Activated T-cell treated with anti-CD3 and anti-CD28 coated beads for 48 hours (primary cell): ENCODE measurements at regions not wholly inside any gene's neighbourhood (a gene's known extent, or its start where the extent isn't known, plus 50 kb on each side); places are given as distances from the start of the nearest gene placed in this dataset.

Source experiments
- DNase-seq: peaks from one replicate; pipeline ENCODE4 v3.0.0-alpha.2; 2020; ENCODE audit warnings: low read depth

DNA sequence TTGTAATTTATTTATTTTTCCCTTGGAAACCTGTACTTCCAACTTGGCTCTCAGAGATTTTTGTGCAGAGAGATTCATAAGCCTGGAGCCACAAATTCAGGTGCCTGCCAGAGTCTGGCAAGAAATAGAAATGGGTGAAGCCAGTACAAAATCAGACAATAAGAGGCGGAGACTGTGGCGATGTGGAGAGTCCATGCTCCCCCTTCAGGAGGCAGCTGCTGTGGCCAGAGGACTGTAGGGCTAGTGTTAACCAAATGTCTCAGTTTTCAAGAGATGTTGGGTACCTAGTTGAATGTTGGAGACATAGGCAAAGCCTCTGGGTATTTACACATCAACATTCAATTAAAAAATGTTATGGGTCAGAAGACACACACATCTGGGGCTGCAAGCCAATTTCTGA is 208.6 kb downstream of the PSAT1 start:
- no peak for DNase-seq

DNA sequence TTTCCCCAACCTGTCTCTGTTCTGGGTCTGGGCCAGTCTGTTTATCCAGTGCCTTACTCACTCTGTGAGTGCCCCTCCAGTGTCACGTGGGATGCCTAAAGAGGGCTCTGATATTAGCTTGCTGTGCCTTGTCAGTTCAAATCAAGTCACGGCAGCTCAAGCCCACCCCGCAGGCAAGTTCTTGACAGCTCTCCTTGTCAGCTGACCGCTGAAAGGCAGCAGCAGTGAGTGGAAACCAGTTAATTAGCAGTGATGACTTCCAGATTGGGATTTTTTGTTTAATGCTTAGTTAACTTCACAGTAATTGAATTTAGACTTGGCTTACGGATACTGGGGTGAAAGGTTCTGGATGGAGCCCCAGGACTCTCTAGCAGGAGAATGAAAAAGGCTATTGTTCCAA is 210.1 kb downstream of the PSAT1 start:
- no peak for DNase-seq

DNA sequence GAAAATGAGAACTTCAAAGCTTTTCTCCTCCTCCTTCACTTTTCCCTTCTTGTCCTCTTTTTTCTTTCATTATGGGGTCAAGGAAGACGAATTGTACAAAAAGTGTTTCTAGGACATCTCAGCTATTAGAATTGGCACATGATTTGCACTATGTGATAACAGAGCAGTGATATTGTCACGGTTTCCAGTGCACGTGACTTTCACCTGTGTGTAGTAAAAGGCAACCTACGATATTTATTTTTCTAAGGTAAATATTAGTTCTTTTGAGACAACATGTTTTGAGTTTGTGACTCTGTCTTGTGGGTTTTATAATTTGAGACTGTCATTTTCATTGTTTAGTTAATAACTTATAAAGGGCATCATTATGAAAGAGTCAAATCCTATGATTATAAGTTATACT is 213.1 kb downstream of the PSAT1 start:
- DNase-seq: no peak

DNA sequence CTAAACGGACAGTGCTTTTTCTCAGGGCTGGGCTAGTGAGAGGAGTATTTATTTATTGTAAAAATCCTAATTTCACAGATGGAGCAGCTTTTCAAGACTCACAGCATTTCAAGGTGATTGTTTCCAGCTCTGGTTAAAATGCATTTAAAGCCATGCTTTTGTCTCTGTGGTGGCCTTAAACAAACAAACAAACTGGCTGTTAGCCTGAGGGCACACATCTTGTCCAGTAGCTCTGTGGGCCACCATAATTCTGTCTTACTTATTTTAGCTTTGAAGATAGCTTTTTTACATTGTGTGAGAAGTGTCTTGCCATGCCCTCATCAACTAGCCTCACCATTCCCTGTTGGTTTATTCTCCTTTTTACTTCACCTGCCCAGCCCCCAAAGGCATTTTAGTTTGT is 218.2 kb downstream of the PSAT1 start:
- no peak for DNase-seq

DNA sequence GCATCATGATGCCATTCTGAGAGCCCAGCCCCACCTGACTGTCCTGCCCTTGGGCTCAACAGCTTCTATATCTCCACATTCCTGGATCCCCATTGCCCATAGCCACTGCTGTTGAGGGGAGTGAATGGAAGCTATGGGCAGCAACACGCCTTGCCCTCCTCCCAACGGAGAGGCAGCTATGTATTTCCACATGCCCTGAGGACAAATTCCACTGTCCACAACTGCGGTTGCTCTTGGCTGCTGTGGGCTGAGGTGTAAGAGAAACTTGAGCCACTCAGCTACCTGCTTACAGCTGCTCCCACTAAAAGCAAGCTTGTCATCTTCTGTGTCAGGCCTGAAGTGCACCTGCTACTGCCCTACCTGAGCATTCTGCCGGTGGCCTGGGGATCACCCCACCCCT is 222.9 kb downstream of the PSAT1 start:
- no peak for DNase-seq

DNA sequence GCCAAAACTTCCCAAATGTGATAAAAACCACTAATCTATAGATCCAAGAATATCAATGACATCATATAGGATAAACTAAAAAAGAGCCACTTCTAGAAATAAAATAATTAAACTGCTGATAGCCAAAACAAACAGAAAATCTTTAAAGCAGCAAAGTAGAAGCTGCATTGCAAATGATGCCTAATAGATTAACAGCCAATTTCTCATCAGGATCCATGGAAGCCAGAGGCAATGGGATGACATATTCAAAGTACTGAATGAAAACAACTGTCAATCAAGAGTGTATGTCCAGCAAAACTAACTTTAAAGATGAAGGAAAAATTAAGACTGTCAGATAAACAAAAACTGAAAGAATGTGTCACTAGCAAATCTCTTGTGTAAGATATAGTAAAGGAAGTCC is 224.8 kb downstream of the PSAT1 start:
- DNase-seq: no peak

DNA sequence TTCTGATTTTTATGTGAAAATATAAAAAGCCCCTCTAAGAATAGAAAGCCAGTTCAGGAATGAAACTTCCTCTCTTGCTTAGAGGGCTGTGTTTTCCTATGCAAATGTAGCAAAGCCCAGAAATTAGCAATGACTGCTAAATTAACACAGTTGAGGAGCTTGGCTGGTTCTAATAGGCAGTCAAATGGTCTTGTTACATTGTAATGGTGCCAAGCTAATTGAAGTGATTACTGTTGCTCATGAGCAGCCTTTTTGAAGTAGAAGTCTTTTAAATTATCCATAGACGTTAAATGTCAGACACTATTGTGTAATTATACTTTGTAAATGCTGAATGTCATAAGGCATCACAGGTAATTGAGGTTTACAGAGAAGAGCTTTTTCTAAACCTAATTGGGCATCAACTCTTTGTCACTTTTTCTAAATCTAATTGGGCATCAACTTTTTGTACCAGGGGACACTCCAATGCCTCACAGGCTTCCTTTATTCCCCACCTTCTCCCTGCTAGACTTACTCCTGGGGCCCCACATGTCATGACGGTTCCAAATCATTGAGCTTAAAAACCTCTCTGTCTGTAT is 229.1 kb downstream of the PSAT1 start:
- DNase-seq: no peak

DNA sequence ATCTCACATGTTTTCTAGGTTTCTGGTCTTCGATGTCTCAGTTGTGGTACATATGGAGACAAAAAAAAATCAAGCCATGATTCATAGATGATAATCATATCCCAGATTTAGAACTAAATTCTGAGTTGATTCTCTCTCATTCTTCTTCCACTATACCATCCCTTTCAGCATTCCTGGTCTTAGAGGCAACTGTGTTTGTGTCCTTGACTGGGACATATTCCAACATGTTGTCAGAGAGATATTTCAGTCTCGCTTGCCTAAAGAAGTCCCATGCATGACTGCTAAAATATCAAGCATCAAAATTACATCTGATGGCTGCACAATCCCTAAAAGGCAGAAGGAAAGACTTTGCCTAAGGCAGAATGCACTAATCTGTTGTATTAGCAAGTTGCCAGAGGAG is 236.6 kb downstream of the PSAT1 start:
- DNase-seq: no peak

DNA sequence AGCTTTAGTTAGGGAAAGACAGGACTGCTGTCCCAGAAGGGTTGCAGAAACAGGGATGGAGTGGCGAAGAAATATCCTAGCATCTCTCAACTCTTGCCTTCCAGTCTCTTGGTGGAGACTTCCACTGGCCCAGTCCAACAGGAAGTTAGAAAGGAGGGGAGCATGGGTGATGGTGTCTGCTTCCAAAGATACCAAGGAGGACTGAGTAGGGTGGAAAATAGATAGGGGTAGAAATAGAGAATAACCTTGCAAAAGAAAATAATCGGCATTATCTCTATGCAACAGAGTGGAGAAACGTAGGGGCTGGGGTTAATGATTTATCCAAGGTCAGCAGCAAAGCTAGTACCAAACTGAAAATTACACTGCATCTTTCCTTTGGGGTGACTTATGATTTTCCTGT is 242.3 kb downstream of the PSAT1 start:
- no peak for DNase-seq

DNA sequence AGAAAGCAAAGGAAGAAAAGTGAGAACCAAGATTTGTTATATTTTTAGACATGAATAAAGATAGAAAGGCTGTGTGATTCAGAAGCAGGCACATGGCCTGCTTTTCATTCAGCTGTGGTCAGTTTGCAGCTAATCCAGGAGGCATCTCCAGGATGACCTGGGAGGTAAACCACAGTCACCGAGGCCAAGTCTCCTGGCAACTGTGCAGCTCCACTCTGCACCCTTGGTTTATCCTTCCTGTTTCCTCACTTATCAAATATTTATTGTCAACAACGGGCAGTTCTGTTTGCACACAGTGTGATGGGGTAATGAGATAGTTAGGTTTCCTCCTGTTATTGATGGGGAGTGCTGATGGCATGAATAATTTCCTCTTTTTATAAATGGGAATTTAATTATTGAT is 243.0 kb downstream of the PSAT1 start:
- DNase-seq: no peak

DNA sequence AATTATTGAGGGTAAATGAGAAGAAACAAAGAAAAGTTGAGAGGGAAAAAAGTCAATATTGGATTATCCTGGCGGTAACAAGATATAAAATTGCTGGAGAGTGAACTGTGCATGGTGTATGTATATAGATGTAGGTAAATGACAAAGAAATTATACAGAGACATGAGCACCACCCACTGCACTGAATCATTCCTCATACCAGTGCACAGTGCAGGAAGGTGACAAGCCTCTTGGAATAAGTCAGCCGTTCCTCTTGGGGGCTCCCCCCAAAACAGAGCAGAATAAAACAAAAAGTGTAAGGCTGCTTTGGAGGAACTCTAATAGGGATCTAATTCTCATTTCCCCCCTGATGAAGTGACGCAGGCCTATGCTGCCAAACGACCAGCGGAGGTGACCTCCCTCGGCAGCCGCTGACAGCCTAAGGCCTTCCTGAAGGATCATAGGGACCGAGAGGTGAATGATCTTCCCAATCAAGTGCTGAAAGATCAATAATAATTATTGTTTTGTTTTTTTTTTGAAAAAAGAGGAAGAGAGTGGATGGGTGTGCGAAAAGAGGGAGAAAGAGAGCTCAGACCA is 245.0 kb downstream of the PSAT1 start:
- DNase-seq: no peak

DNA sequence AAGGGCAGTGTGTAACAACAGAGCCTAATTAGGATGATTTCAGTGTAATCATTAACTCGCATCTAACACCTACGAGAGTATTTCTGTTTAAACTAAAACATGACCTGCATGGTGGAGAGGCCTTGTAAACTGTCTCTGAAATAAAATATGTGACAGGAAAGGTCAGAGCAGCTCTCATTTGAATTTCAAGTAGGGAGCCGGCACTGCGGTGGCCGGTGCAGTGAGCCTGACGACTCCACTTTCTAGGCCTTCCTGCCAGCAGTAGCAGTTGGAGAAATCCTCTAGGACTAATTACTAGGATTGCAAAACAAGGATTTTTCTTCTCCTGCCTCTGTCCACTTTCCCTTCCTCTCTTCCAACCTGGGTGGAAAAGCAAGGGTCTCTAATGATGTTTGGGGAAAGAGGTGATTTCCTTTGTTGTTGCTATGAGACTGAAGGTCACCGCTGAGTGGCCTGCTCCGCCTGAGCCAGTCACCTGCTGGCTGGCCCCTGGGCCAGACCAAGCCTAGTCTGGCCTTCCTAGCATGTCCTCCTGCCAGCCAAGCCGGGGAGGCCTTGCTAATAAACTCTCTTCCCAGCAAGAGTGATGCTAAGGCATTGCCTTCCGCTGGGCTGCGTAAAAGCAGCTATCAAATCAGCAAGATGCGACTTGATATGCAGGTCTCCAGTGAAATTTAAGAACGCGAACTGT is 245.7 kb downstream of the PSAT1 start:
- no peak for DNase-seq

DNA sequence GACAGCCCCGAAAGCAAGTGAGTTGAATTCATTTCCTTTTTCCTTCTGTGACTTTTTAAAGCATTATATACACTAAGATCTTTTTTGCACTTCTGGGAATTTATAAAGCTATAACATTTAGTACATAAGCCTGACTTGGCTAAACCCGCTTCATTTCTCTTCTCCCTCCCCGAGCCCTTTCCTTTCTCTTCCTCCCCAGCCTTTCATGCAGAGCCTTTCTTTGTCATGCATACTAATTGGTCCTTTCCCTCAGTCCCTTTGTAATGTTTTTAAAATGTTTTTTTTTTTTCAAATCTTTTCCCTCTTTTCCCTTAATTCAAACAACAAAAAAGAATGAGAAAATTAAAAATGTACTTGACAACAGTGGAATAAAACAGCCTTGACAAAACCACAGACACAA is 246.4 kb downstream of the PSAT1 start:
- DNase-seq: no peak

DNA sequence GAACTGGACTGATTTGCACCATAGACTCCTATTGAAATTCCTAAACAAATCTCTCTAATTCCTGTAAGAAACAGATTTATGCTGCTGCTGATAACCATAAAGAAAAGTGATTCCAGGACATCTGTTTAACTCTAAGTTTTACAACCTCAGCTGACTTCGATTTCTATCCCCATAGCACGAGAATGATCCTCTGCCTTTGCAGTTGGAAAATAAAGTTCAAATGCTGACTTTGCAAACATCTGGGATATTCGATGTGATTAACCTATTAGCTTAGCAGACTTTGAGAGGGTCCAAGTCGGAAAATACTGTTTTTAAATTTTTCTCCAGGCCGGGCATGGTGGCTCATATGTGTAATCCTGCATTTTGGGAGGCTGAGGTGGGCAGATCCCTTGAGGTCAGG is 247.3 kb downstream of the PSAT1 start:
- no peak for DNase-seq

DNA sequence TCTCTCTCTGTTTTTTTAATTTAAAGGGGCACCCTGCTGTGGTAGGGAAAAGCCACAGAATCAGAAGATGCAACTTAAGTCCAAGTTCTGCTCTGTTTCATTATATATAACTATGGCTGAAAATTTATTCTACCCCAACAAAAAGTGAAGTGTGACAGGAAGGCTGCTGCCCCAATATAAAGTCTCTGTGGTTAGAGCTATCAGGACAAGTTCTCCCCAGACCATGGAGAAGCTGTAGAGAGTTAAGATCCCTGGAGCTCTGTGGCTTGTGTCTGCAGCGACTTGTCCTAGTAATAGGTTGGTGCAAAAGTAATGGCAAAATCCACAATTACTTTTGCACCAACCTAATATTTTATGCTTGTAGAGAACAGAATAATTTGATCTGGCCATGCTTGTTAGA is 250.9 kb downstream of the PSAT1 start:
- DNase-seq: no peak

DNA sequence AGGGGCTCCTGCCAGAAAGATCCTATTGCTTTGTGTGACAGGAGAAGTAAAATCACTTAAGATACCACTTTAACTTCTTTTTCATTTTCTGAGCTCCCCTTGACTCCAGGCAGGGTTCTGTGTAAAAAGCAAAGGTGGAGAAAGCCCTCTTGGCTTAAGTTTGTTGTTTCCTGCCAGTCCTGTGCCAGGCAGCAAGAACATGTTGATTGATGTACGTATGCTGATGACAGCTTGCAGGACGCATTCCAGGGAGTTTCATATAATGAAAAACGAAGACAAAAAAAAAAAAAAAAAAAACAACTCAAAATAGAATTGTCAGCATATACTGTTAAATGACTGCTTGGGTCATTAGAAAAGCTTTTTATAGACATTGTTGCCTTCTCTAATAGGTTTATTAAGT is 251.7 kb downstream of the PSAT1 start:
- DNase-seq: no peak

DNA sequence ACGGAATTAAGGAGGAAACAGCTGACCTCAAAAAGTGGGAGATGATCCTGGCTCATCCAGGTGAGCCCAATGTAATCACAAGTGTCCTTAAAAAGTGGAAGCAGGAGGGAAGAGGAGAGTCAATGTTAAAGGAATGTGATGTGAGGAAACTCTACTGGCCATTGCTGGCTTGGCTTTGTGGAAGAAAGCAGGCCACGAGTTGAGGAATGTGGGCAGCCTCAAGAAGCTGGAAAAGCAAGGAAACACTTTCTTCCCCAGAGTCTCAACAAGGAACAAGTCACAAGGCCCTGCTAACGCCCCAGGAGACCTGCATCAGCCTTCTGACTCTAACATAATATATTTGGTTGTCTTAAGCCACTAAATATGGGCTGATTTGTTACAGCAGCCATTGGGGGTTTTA is 252.8 kb downstream of the PSAT1 start:
- no peak for DNase-seq

DNA sequence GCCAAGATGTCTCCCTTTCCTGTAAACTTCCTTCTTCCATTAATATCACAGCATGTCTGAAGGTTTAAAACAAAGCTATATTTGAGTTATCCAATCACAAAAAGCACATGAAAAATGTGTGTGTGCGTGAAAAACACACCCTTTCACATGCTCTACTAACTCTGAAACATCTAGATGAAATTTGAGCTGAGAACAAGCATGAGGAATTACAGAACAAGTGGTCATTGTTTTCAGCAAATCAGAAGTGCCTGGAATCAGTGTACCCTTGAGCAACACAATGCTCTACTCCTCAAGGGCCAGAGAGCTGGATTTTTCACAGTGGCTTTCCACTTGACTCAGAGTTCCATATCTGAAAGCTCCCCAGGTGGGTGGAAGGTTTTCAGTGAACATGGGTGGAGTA is 255.9 kb downstream of the PSAT1 start:
- no peak for DNase-seq

DNA sequence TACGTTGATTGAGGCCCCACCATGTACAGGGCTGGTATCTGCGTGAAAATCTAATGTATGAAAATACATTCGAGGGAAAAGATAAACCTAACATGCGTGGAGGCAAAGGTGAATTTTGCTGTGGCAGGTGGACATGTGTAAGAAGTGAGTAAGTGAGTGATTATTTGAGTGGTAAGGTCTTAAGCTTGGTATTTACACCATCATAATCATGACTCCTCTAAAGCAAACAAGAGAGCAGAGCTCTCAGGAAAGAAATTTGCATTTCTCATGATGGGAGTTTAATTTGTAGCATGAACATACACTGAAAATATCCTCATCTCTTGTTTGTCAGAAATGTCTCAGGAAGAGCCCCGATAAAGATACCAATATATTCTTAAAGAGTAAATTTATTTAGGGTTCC is 260.6 kb downstream of the PSAT1 start:
- DNase-seq: no peak

DNA sequence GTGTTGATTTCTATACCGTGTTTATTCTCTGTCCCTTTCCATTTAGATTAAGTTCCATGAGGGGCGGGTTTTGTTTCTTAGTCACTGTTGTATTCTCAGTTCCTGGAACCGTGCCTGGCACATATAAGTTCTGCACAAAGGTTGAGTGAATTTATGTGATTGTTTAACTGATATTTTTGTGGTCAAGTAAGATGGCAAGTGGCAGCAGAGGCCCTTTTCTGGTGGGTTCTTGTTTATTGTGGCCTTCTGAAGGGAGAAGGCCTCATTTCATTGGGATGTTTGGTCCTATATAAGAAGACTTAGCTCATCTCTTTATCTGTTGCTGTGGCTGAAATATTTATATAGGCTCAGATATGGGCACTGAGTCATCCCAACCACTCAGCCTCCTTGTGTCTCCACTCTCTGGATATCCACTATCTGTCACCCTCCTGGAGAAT is 262.5 kb downstream of the PSAT1 start:
- DNase-seq: no peak

DNA sequence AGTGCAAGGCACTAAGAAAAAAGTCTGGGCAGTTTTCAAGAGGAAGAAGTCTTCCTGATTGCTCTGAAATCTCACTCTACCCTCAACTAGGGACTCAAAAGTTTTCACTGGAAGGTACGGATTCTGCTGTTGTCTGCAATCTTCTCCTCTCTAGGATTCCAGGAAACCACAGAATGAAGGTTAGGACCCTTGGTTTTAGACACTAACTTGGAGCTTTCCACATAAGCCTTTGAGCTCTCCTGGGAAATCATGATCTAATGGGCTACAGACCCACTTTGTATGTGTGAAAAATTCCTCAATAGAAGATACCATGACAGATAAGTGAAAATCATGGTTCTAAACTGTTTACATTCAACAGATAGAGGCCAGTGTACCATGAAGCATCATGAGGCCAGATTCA is 265.1 kb downstream of the PSAT1 start:
- no peak for DNase-seq

DNA sequence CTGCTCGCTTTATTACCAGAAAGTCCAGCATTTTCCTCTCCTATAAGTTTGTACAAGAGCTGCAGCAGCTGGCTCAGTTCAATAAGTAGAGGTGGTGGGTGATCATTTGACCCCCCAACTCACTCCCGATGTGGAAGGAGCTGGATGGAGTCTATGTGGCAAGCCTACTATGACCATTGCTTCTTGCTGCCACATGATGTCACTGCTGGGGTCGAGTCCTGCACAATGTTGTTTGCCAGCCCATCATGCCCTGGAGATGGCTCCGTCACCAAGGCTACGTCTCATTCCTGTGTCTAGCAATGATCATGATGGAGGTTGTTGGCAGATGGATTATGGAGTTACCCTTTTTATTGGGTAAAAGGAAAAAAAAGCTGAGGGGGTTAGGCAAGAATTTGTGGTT is 266.3 kb downstream of the PSAT1 start:
- DNase-seq: no peak

DNA sequence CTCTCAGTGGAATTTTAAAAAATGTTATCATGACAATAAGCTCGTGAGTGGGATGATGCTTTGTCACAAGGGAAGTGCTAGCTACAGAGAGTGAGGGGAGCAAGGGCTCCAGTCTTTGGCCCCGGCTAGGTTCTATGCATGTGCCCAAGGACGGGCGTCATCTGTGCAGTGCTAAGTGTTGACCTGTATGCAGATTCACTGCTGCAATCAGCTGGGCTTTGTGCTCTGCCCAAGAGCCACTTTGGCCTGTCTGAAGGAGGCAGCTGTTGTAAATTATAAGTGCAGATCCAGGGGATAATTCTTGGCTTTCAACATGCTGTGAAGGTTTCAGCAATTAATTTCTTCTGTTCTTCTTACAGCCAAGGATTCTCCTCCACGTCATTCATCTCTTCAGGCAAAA is 268.6 kb downstream of the PSAT1 start:
- DNase-seq: no peak

DNA sequence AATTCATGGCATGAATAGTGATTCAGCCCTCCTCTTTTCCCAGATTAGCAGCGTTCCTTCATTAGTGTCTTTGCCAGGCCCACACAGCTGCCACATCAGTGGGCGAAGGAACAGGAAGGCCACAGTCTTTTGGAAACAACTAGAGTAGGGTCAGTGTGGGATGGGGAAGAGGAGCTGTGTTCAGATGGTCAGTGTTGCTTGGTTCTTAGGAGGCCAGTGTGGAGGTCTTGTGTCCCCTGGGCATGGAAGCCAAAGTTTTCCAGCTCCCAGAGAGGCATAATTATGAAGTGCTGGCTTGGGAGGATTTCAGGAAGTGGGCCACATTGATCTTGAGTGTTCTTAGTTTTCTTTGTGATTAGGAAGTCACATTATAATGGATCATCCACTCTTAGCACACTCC is 269.6 kb downstream of the PSAT1 start:
- DNase-seq: no peak
